K562 (cell line): ENCODE measurements at regions not wholly inside any gene's neighbourhood (a gene's known extent, or its start where the extent isn't known, plus 50 kb on each side); places are given as distances from the start of the nearest gene placed in this dataset.

Experiments used
- ATAC-seq: fragments of 200-7000 bp; cut with Tn5 transposase; 3 replicates; pipeline ENCODE4 v1.9.1; 2020; ENCODE audit warnings: moderate library complexity
- BruUV-seq: library from RNA; stranded (reverse); fragments of 400-500 nt; replicated peaks from 2 replicates; lab custom pipeline; 2021; lab: Mats Ljungman, UMichigan
- CTCF ChIA-PET: fragments of 300-600 bp; formaldehyde crosslinking; extraction: SDS; loops from one replicate; lab custom pipeline; 2021; ENCODE audit warnings: low intra/inter-chr PET ratio; lab: Yijun Ruan, JAX
- POLR2A ChIA-PET: fragments of 300-600, 350-650 bp; sonication (Branson Sonifier 250); formaldehyde crosslinking; extraction: SDS; loops from one replicate; lab custom pipeline; 2021; ENCODE audit warnings: antibody characterized with exemption, inconsistent platforms; lab: Yijun Ruan, JAX
- DNase-seq, 4 experiments: peaks; one replicate each; pipeline versions ENCODE4 v3.0.0 to v3.0.0-alpha.2; 2011 to 2018; ENCODE audit warnings: low spot score in 3 of 4, mixed read lengths in 3 of 4; ENCODE audit errors: extremely low read depth in 1 of 4
- FAIRE-seq: peaks from 2 replicates; lab custom pipeline; 2011; peaks lifted over from hg19 to GRCh38; lab: Jason Lieb, UNC
- H2AFZ ChIP-seq: 2 replicates; pipeline ENCODE4 v1.6.0; 2011; ENCODE audit warnings: low read depth, low read length, control low read depth, inconsistent platforms
- H3K27ac ChIP-seq: fragments of 200-600 bp; 3 replicates; pipeline ENCODE4 v1.8.0; 2011; ENCODE audit warnings: low read depth, mild to moderate bottlenecking, control low read depth, inconsistent platforms, low read length, moderate library complexity, mixed read lengths; ENCODE audit errors: extremely low read depth
- H3K27me3 ChIP-seq, 2 experiments: fragments of 300-600 bp in 1 of 2; 2 replicates in 1 of 2; 3 replicates in 1 of 2; pipeline versions ENCODE4 v1.6.0 to v1.8.0; 2011; ENCODE audit warnings: inconsistent platforms in 2 of 2, low read length in 2 of 2, mild to moderate bottlenecking in 1 of 2, mixed read lengths in 1 of 2, moderate library complexity in 1 of 2; ENCODE audit not compliant: control insufficient read depth in 2 of 2, insufficient read depth in 2 of 2
- H3K36me3 ChIP-seq: fragments of 300-600 bp; 3 replicates; pipeline ENCODE4 v1.8.0; 2011; ENCODE audit warnings: mild to moderate bottlenecking, low read length, inconsistent platforms; ENCODE audit not compliant: control insufficient read depth, insufficient read depth
- H3K4me1 ChIP-seq, 2 experiments: fragments of 200-600 bp in 1 of 2; replicated peaks in 1 of 2; 2 replicates in 1 of 2; 3 replicates in 1 of 2; pipeline versions ENCODE4 v1.5.1 to v1.8.0; 2011; ENCODE audit warnings: inconsistent platforms in 2 of 2, low read length in 2 of 2, mild to moderate bottlenecking in 1 of 2, mixed read lengths in 1 of 2, moderate library complexity in 1 of 2; ENCODE audit not compliant: control insufficient read depth in 2 of 2, insufficient read depth in 2 of 2
- H3K4me2 ChIP-seq: 2 replicates; pipeline ENCODE4 v1.6.1; 2011; ENCODE audit warnings: low read length, control low read depth, inconsistent platforms, mixed read lengths; ENCODE audit not compliant: insufficient read depth
- H3K4me3 ChIP-seq: fragments of 200-600 bp; sonication (generic), shearing (Covaris generic); 2 replicates; pipeline ENCODE4 v1.5.1; 2016; ENCODE audit warnings: control low read depth, inconsistent platforms
- H3K79me2 ChIP-seq: fragments of 200-600 bp; 3 replicates; pipeline ENCODE4 v1.8.0; 2011; ENCODE audit warnings: low read length, inconsistent platforms; ENCODE audit not compliant: control insufficient read depth, insufficient read depth
- H3K9ac ChIP-seq, 2 experiments: 2 replicates each; pipeline versions ENCODE4 v1.6.0 to v1.6.1; 2011; ENCODE audit warnings: low read depth in 2 of 2, low read length in 2 of 2, control low read depth in 1 of 2, inconsistent platforms in 1 of 2, mild to moderate bottlenecking in 1 of 2, mixed read lengths in 1 of 2; ENCODE audit not compliant: insufficient read depth in 1 of 2
- H3K9me1 ChIP-seq: one replicate; pipeline ENCODE4 v1.6.0; 2011; ENCODE audit warnings: inconsistent platforms, mild to moderate bottlenecking, low read length, moderate library complexity; ENCODE audit not compliant: control insufficient read depth, insufficient read depth
- H3K9me3 ChIP-seq: replicated peaks from 2 replicates; pipeline ENCODE4 v1.5.1; 2011; ENCODE audit warnings: low read depth, low read length, inconsistent platforms; ENCODE audit not compliant: control insufficient read depth, insufficient read depth
- H4K20me1 ChIP-seq: replicated peaks from 2 replicates; pipeline ENCODE4 v1.6.1; 2011; ENCODE audit warnings: low read length, inconsistent platforms, mixed read lengths; ENCODE audit not compliant: control insufficient read depth, insufficient read depth
- CEBPG ChIP-seq, 3 experiments: fragments of 200-800 bp in 1 of 3; sonication (Bioruptor generic) in 1 of 3; sonication (generic) in 1 of 3; formaldehyde crosslinking in 1 of 3; IDR thresholded peaks in 2 of 3; conservative IDR thresholded peaks in 1 of 3; 2 replicates each; pipeline versions ENCODE4 v1.6.1 to v1.8.0; 2016 to 2022; ENCODE audit warnings: missing compliant biosample characterization in 2 of 3, missing genetic modification characterization in 2 of 3, mild to moderate bottlenecking in 1 of 3, missing genetic modification reagents in 1 of 3
- RUNX1 ChIP-seq: sonication (generic); IDR thresholded peaks from 2 replicates; pipeline ENCODE4 v1.6.1; 2016; ENCODE audit warnings: antibody characterized with exemption, low read depth
- SRSF3 ChIP-seq: fragments of 200-400 bp; formaldehyde crosslinking; IDR thresholded peaks from 2 replicates; pipeline ENCODE4 v1.6.1; 2016; ENCODE audit warnings: mild to moderate bottlenecking, low read length, moderate library complexity; ENCODE audit not compliant: insufficient read depth
- TAF1 ChIP-seq: IDR thresholded peaks from 2 replicates; pipeline ENCODE4 v1.6.1; 2011; ENCODE audit warnings: mild to moderate bottlenecking, low read length, moderate library complexity; ENCODE audit not compliant: insufficient read depth, control insufficient read depth, severe bottlenecking; ENCODE audit errors: extremely low read depth
- TCF7 ChIP-seq: sonication (generic); IDR thresholded peaks from 2 replicates; pipeline ENCODE4 v1.6.1; 2016; ENCODE audit warnings: antibody characterized with exemption, borderline replicate concordance
- TGIF2 ChIP-seq: sonication (generic); formaldehyde crosslinking; IDR thresholded peaks from 2 replicates; pipeline ENCODE4 v1.8.1; 2022; ENCODE audit warnings: mild to moderate bottlenecking, missing genetic modification reagents, moderate library complexity
- THRAP3 ChIP-seq: fragments of 450-650 bp; IDR thresholded peaks from 2 replicates; pipeline ENCODE4 v1.6.1; 2016; ENCODE audit warnings: mild to moderate bottlenecking, inconsistent platforms, borderline replicate concordance
- YBX1 ChIP-seq: fragments of 450-650 bp; IDR thresholded peaks from 2 replicates; pipeline ENCODE4 v1.7.1; 2016; ENCODE audit warnings: mild to moderate bottlenecking
- ZBED1 ChIP-seq: IDR thresholded peaks from 2 replicates; pipeline ENCODE4 v1.6.1; 2014
- ZFPM2 ChIP-seq: fragments of 250-450 bp; sonication (Bioruptor Pico); IDR thresholded peaks from 2 replicates; pipeline ENCODE4 v1.5.1; 2022; ENCODE audit warnings: mild to moderate bottlenecking
- ZNF431 ChIP-seq: sonication (generic); formaldehyde crosslinking; IDR thresholded peaks from 2 replicates; pipeline ENCODE4 v1.8.0; 2022; ENCODE audit warnings: mild to moderate bottlenecking, missing genetic modification reagents
- WGBS: fragments of 100-300 bp; shearing (Covaris generic); methylation state at CpG from one replicate; pipeline ENCODE4 v1.1.6; 2016; ENCODE audit warnings: low coverage, mixed read lengths; ENCODE audit not compliant: insufficient coverage; ENCODE audit errors: missing lambda C conversion rate; 5-methylcytosine and 5-hydroxymethylcytosine counted together
- in situ Hi-C: fragments of 300-500 bp; cut with MboI; formaldehyde crosslinking; loops from 4 replicates; pipeline ENCODE4 v1.15.0; 2018; ENCODE audit warnings: inconsistent platforms, mixed read lengths
- intact Hi-C: fragments of 100-400 bp; cut with micrococcal nuclease; formaldehyde crosslinking; loops from 2 replicates; pipeline ENCODE4 v1.14.2; 2022
- TF ChIP-seq, protein P1 (sequence below): fragments of 250-450 bp; sonication (Bioruptor Pico); IDR thresholded peaks from 2 replicates; pipeline ENCODE4 v1.5.0; 2021; ENCODE audit warnings: mild to moderate bottlenecking, moderate library complexity

DNA sequence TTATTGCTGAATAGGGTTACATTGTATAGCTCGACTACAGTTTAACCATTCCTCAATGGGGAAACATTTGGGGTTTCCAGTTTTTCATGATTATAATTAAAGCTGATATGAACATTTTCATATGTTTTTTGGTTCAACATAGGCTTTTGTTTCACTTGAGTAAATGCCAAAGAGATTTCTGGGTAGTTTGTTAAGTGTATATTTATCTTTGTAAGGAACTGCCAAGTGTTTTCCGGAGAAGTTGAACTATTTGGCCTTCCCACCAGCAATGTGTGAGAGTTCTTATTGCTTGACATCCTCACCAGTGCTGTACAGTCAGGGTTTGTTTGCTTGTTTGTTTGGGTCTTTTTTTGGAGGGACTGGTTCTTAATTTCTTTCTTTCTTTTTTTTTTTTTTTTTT, 83.7 kb upstream of the RALY start:
- Histone ChIP-seq H4K20me1 (no peaks in the 10 kb centered on the region), H3K36me3 (no peaks in the 10 kb centered on the region), H3K79me2 (no peaks in the 10 kb centered on the region), H3K9me1 (no peaks in the 10 kb centered on the region), H2AFZ (no peak overlapping the region), H3K9me3 (no peaks in the 10 kb centered on the region), H3K27ac (no peak overlapping the region)
- intact Hi-C loops = no loop called here
- no peak for DNase-seq
- POLR2A ChIA-PET = interaction anchor here (0.5 kb wide), 1 partner anchor 196 kb away, joined by 4 read pairs; no protein-coding TSS in a partner anchor
- no peak for ATAC-seq
- in situ Hi-C loops = no loop called here
- WGBS = 17% methylated on average over 2 of the region's 2 CpGs
- TF ChIP-seq ZFPM2 (CRISPR knock-in tag) = no peak
- no peak for TF ChIP-seq TGIF2
- TF ChIP-seq SRSF3 = no peak
- TF ChIP-seq THRAP3 = no peak
- TF ChIP-seq, protein P1, sequence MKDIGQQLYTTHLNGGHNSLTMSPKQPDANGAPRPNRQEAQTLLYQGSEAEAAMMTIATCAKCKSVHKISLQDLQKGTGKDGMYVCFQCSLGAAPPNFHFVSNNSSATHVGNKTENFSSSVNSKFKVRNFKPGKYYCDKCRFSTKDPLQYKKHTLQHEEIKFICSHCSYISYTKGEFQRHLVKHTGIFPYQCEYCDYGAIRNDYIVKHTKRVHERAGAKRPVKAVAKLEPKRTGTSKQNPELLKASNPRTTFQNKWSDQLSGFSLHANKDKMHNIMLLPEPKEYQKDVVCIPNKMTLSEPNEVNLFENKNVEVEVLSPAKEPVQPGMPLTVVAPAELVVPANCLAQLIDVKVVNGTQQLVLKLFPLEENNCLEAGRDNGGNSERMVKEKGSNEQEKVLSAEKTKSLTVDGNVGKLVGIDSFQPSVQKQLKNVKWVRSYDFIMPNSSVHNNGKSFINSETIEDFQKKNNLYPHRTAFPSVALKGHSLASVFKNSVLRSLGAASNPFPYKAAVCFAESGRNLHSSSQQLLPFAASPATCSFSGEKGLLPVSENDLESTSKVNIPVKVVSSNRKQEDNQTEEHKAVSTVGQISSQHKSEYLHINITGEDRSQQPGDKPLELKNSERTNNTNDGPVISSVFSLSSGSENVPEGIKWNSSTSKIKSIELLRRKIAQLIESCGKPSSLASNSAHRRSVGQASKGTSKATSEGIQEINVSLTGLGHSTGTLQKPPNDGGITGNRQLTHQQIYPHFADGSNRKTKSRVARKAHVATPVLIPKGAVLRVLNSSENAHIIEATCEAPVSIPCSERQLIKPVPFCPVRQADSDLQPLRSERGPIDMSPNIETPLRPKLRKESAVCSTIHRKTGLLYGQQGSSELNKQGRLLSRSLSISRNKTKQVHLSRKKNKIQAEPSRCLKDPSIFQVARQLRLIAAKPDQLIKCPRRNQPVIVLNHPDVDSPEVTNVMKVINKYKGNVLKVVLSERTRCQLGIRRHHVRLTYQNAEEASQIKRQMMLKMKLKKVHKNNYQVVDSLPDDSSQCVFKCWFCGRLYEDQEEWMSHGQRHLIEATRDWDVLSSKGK (CRISPR knock-in tag) = no peak
- no peak for TF ChIP-seq RUNX1
- no peak for TF ChIP-seq CEBPG (CRISPR knock-in tag; IDR thresholded peaks at IDR 0.05)
- no peak for TF ChIP-seq CEBPG (tag; conservative IDR thresholded peaks at IDR 0.05 in 1 of 2, IDR thresholded peaks at IDR 0.05 in 1 of 2)
- TF ChIP-seq TAF1 = no peak
- TF ChIP-seq TCF7 = no peak
- TF ChIP-seq YBX1 = no peak
- TF ChIP-seq ZNF431 (CRISPR knock-in tag) = no peak
- no peak for TF ChIP-seq ZBED1
- TF ChIP-seq, all 486 proteins: peak for 0
- Histone ChIP-seq H3K9ac (no peak overlapping the region), H3K4me3 (no peak overlapping the region), H3K27me3 (peaks cover 15 to 58% of the 10 kb centered on the region in 2 experiments), H3K4me2 (no peak overlapping the region), H3K4me1 (no peaks in the 10 kb centered on the region)
- BruUV-seq = no TSS peak
- CTCF ChIA-PET = no interaction called here
- no peak for FAIRE-seq
